A673 (cell line): ENCODE measurements at regions not wholly inside any gene's neighbourhood (a gene's known extent, or its start where the extent isn't known, plus 50 kb on each side); places are given as distances from the start of the nearest gene placed in this dataset.

Experiments
- BruUV-seq: library from RNA; stranded (reverse); fragments of 400-500 nt; replicated peaks from 2 replicates; lab custom pipeline; 2021; lab: Mats Ljungman, UMichigan
- CTCF ChIA-PET: fragments of 300-600 bp; sonication (Branson Sonifier 250); formaldehyde crosslinking; loops from one replicate; lab custom pipeline; 2022; ENCODE audit warnings: antibody characterized with exemption; lab: Charles Lee
- POLR2A ChIA-PET: fragments of 300-600 bp; sonication (Branson Sonifier 250); formaldehyde crosslinking; loops from one replicate; lab custom pipeline; 2022; ENCODE audit warnings: antibody characterized with exemption; ENCODE audit not compliant: low non-redundant PET; lab: Charles Lee
- DNase-seq: peaks from one replicate; pipeline ENCODE4 v3.0.0-alpha.2; 2015; ENCODE audit warnings: low spot score
- H3K27ac ChIP-seq: fragments of 200-600 bp; sonication (generic); 2 replicates; pipeline ENCODE4 v1.5.1; 2016; ENCODE audit warnings: mixed run types, low read depth, mild to moderate bottlenecking, mixed read lengths, antibody characterized with exemption, low read length; ENCODE audit not compliant: poor library complexity, severe bottlenecking
- H3K27me3 ChIP-seq: fragments of 200-600 bp; sonication (generic); replicated peaks from 2 replicates; pipeline ENCODE4 v1.6.1; 2017; ENCODE audit warnings: mixed run types, low read depth, mild to moderate bottlenecking, mixed read lengths, antibody characterized with exemption, low read length; ENCODE audit not compliant: insufficient read depth, poor library complexity
- H3K36me3 ChIP-seq: fragments of 200-600 bp; sonication (generic); 2 replicates; pipeline ENCODE4 v1.6.1; 2016; ENCODE audit warnings: mixed run types, mild to moderate bottlenecking, mixed read lengths, antibody characterized with exemption, low read length; ENCODE audit not compliant: insufficient read depth, poor library complexity, severe bottlenecking
- H3K4me1 ChIP-seq: fragments of 200-600 bp; sonication (generic); 2 replicates; pipeline ENCODE4 v1.6.1; 2017; ENCODE audit warnings: mixed run types, mild to moderate bottlenecking, mixed read lengths, antibody characterized with exemption, low read length; ENCODE audit not compliant: insufficient read depth, poor library complexity, severe bottlenecking
- H3K4me3 ChIP-seq: fragments of 200-600 bp; sonication (generic); 2 replicates; pipeline ENCODE4 v1.5.1; 2016; ENCODE audit warnings: low read depth, mixed run types, mild to moderate bottlenecking, mixed read lengths, low read length; ENCODE audit not compliant: poor library complexity, severe bottlenecking
- H3K9me3 ChIP-seq: fragments of 200-600 bp; sonication (generic); 2 replicates; pipeline ENCODE4 v1.6.1; 2016; ENCODE audit warnings: mixed run types, low read depth, mild to moderate bottlenecking, mixed read lengths, antibody characterized with exemption, low read length; ENCODE audit not compliant: poor library complexity, severe bottlenecking
- EZH2 ChIP-seq: fragments of 200-600 bp; sonication (generic); IDR thresholded peaks from 2 replicates; pipeline ENCODE4 v1.6.1; 2017; ENCODE audit warnings: borderline replicate concordance, low read depth, mild to moderate bottlenecking, mixed read lengths, antibody characterized with exemption, low read length; ENCODE audit not compliant: poor library complexity, severe bottlenecking
- intact Hi-C: fragments of 100-400 bp; cut with micrococcal nuclease; formaldehyde crosslinking; loops from one replicate; pipeline ENCODE4 v1.10.0; 2022; ENCODE audit not compliant: unreplicated experiment
- TF ChIP-seq, protein P1 (sequence below): fragments of 300-800, 200-600 bp; sonication (generic); conservative IDR thresholded peaks from 2 replicates; pipeline ENCODE4 v1.5.1; 2017; ENCODE audit warnings: low read depth, mild to moderate bottlenecking, antibody characterized with exemption, low read length, moderate library complexity, mixed read lengths

DNA sequence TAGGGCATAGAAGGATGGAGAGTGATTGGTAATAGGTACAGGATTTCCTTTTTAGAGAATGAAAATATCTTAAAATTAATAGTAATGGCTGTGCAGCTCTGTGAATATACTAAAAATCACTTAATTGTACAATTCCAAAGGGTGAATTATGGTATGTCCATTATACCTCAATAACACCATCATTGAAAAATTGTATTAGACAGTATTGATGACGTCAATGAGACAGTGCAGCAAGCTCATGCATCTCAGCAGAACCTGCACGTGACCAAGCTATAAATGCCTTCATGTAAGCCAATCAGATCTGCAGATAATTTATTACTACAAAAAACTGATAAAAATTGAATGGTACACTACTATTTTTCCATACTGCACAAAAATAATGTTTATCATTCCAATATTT, 354.4 kb upstream of the CDH19 start:
- H3K4me1 ChIP-seq, result no peaks in the 10 kb centered on the region
- no peak overlapping the region for H3K27ac ChIP-seq
- no peak overlapping the region for H3K4me3 ChIP-seq
- ChIA-PET CTCF (no interaction called here), POLR2A (no interaction called here)
- no TSS peak for BruUV-seq
- no peak for TF ChIP-seq EZH2
- TF ChIP-seq, protein P1, sequence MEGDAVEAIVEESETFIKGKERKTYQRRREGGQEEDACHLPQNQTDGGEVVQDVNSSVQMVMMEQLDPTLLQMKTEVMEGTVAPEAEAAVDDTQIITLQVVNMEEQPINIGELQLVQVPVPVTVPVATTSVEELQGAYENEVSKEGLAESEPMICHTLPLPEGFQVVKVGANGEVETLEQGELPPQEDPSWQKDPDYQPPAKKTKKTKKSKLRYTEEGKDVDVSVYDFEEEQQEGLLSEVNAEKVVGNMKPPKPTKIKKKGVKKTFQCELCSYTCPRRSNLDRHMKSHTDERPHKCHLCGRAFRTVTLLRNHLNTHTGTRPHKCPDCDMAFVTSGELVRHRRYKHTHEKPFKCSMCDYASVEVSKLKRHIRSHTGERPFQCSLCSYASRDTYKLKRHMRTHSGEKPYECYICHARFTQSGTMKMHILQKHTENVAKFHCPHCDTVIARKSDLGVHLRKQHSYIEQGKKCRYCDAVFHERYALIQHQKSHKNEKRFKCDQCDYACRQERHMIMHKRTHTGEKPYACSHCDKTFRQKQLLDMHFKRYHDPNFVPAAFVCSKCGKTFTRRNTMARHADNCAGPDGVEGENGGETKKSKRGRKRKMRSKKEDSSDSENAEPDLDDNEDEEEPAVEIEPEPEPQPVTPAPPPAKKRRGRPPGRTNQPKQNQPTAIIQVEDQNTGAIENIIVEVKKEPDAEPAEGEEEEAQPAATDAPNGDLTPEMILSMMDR, result no peak
- no peaks in the 10 kb centered on the region for H3K27me3 ChIP-seq
- DNase-seq, result no peak
- no peaks in the 10 kb centered on the region for H3K36me3 ChIP-seq
- no peaks in the 10 kb centered on the region for H3K9me3 ChIP-seq
- intact Hi-C loops, result no loop called here

DNA sequence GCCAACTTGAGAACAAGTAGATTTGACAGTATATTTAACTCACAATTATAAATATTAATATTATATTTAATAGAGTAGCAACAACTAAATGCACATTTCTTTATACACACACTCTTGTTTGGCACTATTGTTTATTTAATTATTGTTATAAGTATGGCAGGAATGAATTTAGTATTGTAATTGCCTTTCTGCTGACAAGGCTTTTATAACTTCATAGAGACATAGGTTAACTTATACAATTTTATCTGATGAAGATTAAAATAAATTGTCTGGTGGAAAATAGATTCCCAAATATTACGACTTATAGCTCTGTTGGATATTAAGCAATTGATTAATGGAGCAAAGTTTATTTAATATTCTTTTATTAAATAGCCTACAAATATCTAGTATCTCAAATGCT, 347.9 kb upstream of the CDH19 start:
- no peak for DNase-seq
- CTCF ChIA-PET, result no interaction called here
- no peaks in the 10 kb centered on the region for H3K9me3 ChIP-seq
- H3K27me3 ChIP-seq, result no peaks in the 10 kb centered on the region
- H3K4me1 ChIP-seq, result no peaks in the 10 kb centered on the region
- H3K36me3 ChIP-seq, result no peaks in the 10 kb centered on the region
- H3K4me3 ChIP-seq, result no peak overlapping the region
- TF ChIP-seq, protein P1, result no peak
- no peak for TF ChIP-seq EZH2
- intact Hi-C loops, result no loop called here
- no peak overlapping the region for H3K27ac ChIP-seq
- POLR2A ChIA-PET, result no interaction called here
- BruUV-seq, result no TSS peak

DNA sequence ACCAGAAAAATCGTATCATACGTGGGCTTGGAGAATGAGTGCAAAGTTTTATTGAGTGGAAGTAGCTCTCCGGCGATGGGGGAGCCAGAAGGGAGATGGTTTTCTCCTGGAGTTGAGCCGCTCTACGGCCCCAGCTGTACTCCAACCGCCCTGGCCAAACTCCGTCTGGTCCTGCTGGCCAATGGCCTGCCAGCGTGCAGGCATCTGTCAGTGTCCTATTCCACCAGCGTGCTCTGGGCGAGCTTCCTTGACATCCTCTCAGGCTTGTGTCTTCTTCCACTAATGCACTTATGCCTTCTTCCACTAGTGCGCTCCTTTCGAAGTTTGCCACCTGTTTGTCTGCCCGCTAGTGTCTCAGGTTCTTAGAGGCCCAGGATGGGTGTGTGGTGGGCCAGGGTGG, 345.5 kb upstream of the CDH19 start:
- no peak for DNase-seq
- POLR2A ChIA-PET, result no interaction called here
- H3K36me3 ChIP-seq, result no peaks in the 10 kb centered on the region

More for the DNA sequence above, 345.5 kb upstream of the CDH19 start:
- BruUV-seq, result no TSS peak
- CTCF ChIA-PET, result no interaction called here
- H3K4me3 ChIP-seq, result no peak overlapping the region
- H3K27me3 ChIP-seq, result no peaks in the 10 kb centered on the region
- TF ChIP-seq, protein P1, result no peak
- TF ChIP-seq EZH2, result no peak
- intact Hi-C loops, result no loop called here
- H3K4me1 ChIP-seq, result no peaks in the 10 kb centered on the region
- no peaks in the 10 kb centered on the region for H3K9me3 ChIP-seq
- H3K27ac ChIP-seq, result no peak overlapping the region
